ENCODE measurements at regions not wholly inside any gene's neighbourhood (a gene's known extent, or its start where the extent isn't known, plus 50 kb on each side); places are given as distances from the start of the nearest gene placed in this dataset.

GRCh38 chr7:94089806-94090205 lies 85.7 kb upstream of the BET1 start:
- no peak overlapping the region for H3K4me3 Mint-ChIP-seq
- peaks cover 25% of the 10 kb centered on the region for H3K4me1 Mint-ChIP-seq (ENCODE audit: low read depth)
- H3K27me3 Mint-ChIP-seq (ENCODE audit: insufficient read depth): peaks cover 1% of the 10 kb centered on the region; the same call in 1 of the 2 replicates
- no peaks in the 10 kb centered on the region for H3K9me3 Mint-ChIP-seq
- DNase-seq: no peak
- H3K27ac Mint-ChIP-seq: no peak overlapping the region
- no peaks in the 10 kb centered on the region for H3K36me3 Mint-ChIP-seq (ENCODE audit: low read depth)
- no peak for TF ChIP-seq CTCF (IDR thresholded peaks at IDR 0.05)

GRCh38 chr7:94092980-94093379 lies 88.8 kb upstream of the BET1 start:
- no peak for DNase-seq
- Mint-ChIP-seq H3K4me3 (no peak overlapping the region), H3K27ac (no peak overlapping the region), H3K9me3 (no peaks in the 10 kb centered on the region), H3K36me3 (ENCODE audit: low read depth) (no peaks in the 10 kb centered on the region), H3K4me1 (ENCODE audit: low read depth) (peaks cover 29% of the 10 kb centered on the region), H3K27me3 (ENCODE audit: insufficient read depth) (peaks cover 7% of the 10 kb centered on the region; the same call in 1 of the 2 replicates)
- no peak for TF ChIP-seq CTCF (IDR thresholded peaks at IDR 0.05)

- no peak for TF ChIP-seq CTCF (IDR thresholded peaks at IDR 0.05)
- Mint-ChIP-seq H3K4me1 (ENCODE audit: low read depth) (peaks cover 16% of the 10 kb centered on the region), H3K4me3 (no peak overlapping the region), H3K27ac (no peak overlapping the region), H3K9me3 (no peaks in the 10 kb centered on the region), H3K36me3 (ENCODE audit: low read depth) (no peaks in the 10 kb centered on the region), H3K27me3 (ENCODE audit: insufficient read depth) (peaks cover 5% of the 10 kb centered on the region; the same call in 1 of the 2 replicates)
- no peak for DNase-seq
Measured at GRCh38 chr7:94094298-94094697, 90.1 kb upstream of the BET1 start.

GRCh38 chr7:94095316-94096009 lies 91.3 kb upstream of the BET1 start:
- no peak overlapping the region for H3K27ac Mint-ChIP-seq
- no peaks in the 10 kb centered on the region for H3K9me3 Mint-ChIP-seq
- peaks cover 5% of the 10 kb centered on the region; the same call in 1 of the 2 replicates for H3K27me3 Mint-ChIP-seq (ENCODE audit: insufficient read depth)
- no peak overlapping the region for H3K4me3 Mint-ChIP-seq
- no peaks in the 10 kb centered on the region for H3K36me3 Mint-ChIP-seq (ENCODE audit: low read depth)
- peaks cover 12% of the 10 kb centered on the region for H3K4me1 Mint-ChIP-seq (ENCODE audit: low read depth)
- no peak for DNase-seq
- no peak for TF ChIP-seq CTCF (IDR thresholded peaks at IDR 0.05)

- H3K27me3 Mint-ChIP-seq (ENCODE audit: insufficient read depth): peaks cover 5% of the 10 kb centered on the region; the same call in 1 of the 2 replicates
- peaks cover 12% of the 10 kb centered on the region for H3K4me1 Mint-ChIP-seq (ENCODE audit: low read depth)
- no peak overlapping the region for H3K27ac Mint-ChIP-seq
- H3K9me3 Mint-ChIP-seq: peaks cover 9% of the 10 kb centered on the region
- no peak for TF ChIP-seq CTCF (IDR thresholded peaks at IDR 0.05)
- peaks cover 8% of the 10 kb centered on the region for H3K36me3 Mint-ChIP-seq (ENCODE audit: low read depth)
- DNase-seq: no peak
- H3K4me3 Mint-ChIP-seq: 0 out of 2 replicates have a peak overlapping the region, but pooled peaks have one; percentile 34
Measured at GRCh38 chr7:94099679-94100078, 95.5 kb upstream of the BET1 start.
